Gastrocnemius medialis (tissue), 4 donors: ENCODE measurements at regions not wholly inside any gene's neighbourhood (a gene's known extent, or its start where the extent isn't known, plus 50 kb on each side); places are given as distances from the start of the nearest gene placed in this dataset.

ENCODE experiments used
- CTCF ChIP-seq, 5 experiments: fragments of 450-650 bp in 3 of 5; fragments of 200-600 bp in 2 of 5; sonication (generic) in 2 of 5; IDR thresholded peaks in 4 of 5; conservative IDR thresholded peaks in 1 of 5; 1 replicate in 4 of 5; 2 replicates in 1 of 5; pipeline ENCODE4 v1.5.1; 2016 to 2019; ENCODE audit warnings: antibody characterized with exemption in 5 of 5, mild to moderate bottlenecking in 3 of 5, moderate library complexity in 3 of 5
- POLR2A ChIP-seq, 2 donors: fragments of 450-650 bp; IDR thresholded peaks; one replicate each; pipeline ENCODE4 v1.6.1; 2017; ENCODE audit warnings: antibody characterized with exemption in 2 of 2, mild to moderate bottlenecking in 2 of 2, moderate library complexity in 2 of 2

GRCh38 chr12:59068436-59068835 is 148.1 kb upstream of the LRIG3 start:
- no peak for TF ChIP-seq CTCF (IDR thresholded peaks at IDR 0.05 in 4 of 5, conservative IDR thresholded peaks at IDR 0.05 in 1 of 5)
- no peak for TF ChIP-seq POLR2A (IDR thresholded peaks at IDR 0.05)
